ENCODE measurements at regions not wholly inside any gene's neighbourhood (a gene's known extent, or its start where the extent isn't known, plus 50 kb on each side); places are given as distances from the start of the nearest gene placed in this dataset.

DNA sequence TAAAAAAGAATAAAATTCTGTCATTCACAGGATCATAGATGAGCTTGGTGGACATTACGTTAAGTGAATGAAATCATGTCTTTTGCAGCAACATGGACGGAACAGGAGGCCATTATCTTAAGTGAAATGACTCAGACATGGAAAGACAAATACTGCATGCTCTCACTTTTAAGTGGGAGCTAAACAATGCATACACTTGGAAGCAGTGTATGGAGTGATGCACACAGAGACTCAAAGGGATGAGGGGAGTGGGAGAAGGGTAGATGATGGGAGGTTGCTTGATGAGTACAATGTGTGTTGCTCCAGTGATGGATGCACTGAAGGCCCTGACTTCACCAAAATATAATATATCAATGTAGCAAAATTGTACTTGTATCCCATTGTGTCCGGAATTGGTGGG is 293.4 kb downstream of the CD109 start:
- TF ChIP-seq, protein P1, sequence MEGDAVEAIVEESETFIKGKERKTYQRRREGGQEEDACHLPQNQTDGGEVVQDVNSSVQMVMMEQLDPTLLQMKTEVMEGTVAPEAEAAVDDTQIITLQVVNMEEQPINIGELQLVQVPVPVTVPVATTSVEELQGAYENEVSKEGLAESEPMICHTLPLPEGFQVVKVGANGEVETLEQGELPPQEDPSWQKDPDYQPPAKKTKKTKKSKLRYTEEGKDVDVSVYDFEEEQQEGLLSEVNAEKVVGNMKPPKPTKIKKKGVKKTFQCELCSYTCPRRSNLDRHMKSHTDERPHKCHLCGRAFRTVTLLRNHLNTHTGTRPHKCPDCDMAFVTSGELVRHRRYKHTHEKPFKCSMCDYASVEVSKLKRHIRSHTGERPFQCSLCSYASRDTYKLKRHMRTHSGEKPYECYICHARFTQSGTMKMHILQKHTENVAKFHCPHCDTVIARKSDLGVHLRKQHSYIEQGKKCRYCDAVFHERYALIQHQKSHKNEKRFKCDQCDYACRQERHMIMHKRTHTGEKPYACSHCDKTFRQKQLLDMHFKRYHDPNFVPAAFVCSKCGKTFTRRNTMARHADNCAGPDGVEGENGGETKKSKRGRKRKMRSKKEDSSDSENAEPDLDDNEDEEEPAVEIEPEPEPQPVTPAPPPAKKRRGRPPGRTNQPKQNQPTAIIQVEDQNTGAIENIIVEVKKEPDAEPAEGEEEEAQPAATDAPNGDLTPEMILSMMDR (IDR thresholded peaks at IDR 0.05; ENCODE audit: low read depth, low read length, poor library complexity, severe bottlenecking) = no peak
- no peak for TF ChIP-seq EZH2phosphoT487 (IDR thresholded peaks at IDR 0.05; ENCODE audit: borderline replicate concordance, low read length)
